GM12873 (cell line): ENCODE measurements at regions not wholly inside any gene's neighbourhood (a gene's known extent, or its start where the extent isn't known, plus 50 kb on each side); places are given as distances from the start of the nearest gene placed in this dataset.

Experiments used
- TF ChIP-seq, protein P1 (sequence below): IDR thresholded peaks from 2 replicates; pipeline ENCODE4 v1.5.1; 2012; ENCODE audit warnings: low read depth, mild to moderate bottlenecking, moderate library complexity, low read length, control low read depth; ENCODE audit not compliant: insufficient read depth; ENCODE audit errors: missing control alignments

DNA sequence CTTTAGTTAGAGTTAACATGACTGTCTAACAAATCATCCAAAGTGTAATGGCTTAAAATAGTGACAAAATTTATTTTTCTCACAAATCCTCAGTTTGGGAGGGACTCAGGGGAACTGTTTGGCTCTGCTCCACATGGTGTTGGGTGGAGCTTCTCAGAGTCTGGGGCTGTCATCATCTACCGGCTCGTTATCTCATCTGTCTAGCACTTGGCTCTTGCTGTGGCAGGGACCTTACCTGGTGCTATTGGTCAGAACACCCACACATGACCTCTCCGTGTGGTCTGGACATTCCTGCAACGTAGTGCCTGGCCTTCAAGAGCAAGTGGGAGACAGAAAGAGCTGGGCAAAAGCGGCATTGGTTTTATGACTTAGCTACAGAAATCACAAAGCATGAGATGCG lies 866.9 kb upstream of the FRG1 start:
- TF ChIP-seq, protein P1, sequence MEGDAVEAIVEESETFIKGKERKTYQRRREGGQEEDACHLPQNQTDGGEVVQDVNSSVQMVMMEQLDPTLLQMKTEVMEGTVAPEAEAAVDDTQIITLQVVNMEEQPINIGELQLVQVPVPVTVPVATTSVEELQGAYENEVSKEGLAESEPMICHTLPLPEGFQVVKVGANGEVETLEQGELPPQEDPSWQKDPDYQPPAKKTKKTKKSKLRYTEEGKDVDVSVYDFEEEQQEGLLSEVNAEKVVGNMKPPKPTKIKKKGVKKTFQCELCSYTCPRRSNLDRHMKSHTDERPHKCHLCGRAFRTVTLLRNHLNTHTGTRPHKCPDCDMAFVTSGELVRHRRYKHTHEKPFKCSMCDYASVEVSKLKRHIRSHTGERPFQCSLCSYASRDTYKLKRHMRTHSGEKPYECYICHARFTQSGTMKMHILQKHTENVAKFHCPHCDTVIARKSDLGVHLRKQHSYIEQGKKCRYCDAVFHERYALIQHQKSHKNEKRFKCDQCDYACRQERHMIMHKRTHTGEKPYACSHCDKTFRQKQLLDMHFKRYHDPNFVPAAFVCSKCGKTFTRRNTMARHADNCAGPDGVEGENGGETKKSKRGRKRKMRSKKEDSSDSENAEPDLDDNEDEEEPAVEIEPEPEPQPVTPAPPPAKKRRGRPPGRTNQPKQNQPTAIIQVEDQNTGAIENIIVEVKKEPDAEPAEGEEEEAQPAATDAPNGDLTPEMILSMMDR, result no peak

DNA sequence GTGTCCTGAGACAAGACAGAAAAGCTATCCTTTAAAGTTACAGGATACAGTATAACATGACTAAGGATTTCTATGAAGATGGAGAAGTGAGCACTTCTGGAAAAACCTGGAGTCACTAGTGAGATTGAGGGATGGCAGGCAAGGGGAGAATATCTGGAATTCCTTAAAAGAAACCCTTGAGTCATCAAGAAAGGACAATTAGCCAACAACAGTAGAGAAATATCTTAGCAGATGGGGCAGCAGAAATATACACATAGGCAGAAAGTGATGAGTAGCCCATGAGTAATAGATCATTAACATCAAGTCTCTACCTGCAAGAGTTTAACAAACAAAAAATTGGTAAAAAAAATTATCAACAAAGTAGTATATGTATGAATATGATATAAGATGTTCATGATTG lies 858.8 kb upstream of the FRG1 start:
- TF ChIP-seq, protein P1, result no peak

DNA sequence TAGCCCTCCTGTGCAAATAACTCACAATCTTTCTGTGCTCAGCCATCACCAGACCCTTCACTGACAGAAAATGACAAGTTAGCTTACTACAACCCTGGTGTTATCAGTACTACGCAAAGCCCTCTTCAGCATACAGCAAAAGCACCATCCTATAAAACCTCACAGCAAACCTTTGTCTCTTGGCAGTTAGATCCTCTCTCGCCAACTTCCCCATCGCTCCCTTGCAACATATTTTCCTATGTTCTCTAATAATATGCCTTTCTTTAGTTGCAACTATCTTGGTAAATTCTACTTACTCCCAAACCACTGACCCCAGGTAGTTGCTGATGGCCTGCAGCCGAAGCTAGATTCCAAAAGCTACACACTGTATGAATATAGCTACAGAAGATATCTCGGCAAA lies 856.9 kb upstream of the FRG1 start:
- TF ChIP-seq, protein P1, result no peak

DNA sequence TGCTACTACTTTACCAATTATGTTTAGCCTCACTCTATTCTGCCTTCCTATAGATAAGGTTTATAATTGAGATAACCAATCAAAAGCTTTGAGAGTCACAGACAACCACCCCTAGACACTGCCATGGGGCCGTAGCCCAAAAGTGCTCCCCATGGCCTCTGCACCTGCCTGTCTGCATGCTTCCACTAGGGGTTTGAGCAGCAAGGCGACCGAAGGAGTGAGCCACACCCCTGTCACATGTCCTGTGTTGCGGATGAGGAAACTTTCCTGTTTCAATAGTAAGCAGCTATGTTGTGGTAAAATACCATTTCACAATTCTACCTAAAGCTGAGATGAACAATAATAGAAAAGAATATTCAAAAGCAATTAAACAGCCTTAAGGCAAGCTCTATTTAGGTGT lies 856.0 kb upstream of the FRG1 start:
- TF ChIP-seq, protein P1, result no peak

DNA sequence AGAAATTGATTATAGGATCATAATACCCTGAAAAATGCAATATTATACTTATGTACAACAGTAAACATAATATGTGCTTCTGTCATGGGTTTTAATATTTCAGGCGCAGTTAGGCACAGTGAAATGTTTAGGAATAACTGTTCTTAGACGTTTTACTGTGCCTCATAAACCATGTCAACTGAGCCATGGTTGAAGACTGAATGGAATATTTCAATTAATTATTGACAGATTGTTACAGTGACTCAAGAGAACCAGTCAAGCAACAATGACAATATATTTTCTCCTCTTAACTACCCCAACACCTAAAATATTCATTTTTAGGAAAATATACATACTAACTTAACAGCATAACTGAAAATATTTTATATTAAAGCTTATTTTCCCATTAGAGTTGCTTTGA lies 852.7 kb upstream of the FRG1 start:
- TF ChIP-seq, protein P1, result no peak

DNA sequence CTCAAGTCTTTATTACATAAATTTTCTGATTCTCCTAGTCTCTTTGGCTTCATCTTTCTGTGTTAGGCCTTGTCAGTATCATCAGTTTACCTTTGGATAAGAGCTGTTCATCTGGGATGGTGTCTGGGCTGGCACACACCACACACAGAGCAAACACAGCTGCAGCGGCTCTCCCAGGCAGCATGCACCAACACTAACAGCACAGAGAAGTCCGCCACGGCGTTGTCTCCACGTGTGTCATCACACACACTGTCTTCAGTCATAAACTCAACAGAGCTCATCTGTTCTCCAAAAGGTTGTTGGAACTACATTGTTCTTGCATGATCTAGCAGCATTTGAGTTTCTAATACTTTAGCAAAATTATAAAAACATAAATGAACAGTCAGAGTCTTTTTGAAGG lies 851.9 kb upstream of the FRG1 start:
- TF ChIP-seq, protein P1, result no peak

DNA sequence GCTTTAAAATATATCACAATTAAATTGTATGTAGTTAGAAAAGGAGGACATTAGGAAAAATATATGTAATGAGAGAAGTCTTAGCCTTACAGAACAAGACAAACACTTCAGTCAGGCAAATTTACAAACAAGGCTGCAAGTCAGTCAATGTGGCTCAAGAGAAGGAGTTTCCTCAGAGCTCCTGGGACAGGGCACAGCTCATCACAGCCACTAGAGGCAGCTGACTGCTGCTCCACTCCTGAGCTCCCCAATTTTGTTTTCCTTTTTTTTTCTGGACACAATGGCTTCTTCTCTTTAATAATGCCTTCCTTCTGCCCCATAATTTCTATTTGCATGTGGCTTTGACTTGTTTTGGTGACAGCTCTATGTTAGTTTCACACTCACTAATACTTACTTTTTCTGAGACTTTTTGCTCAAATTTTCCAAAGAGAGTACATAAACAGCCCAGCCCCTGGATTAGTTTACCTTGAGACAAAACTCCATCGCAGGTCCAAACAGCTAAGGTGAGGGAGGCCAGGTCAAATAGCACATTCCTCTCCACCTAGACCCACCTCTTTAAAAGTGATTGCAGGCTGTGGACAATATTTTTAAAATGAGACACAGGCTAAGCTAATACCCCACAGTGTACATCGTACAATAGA lies 850.4 kb upstream of the FRG1 start:
- TF ChIP-seq, protein P1, result peak; percentile 15
